Medulla oblongata (tissue), 1 donor: ENCODE measurements at regions not wholly inside any gene's neighbourhood (a gene's known extent, or its start where the extent isn't known, plus 50 kb on each side); places are given as distances from the start of the nearest gene placed in this dataset.
"Not testable (repeated sequence)": the region's sequence is repeated elsewhere in the genome, so short reads cannot be mapped to it uniquely, and the experiment has no call there.

Experiments
- DNase-seq: peaks from one replicate; pipeline ENCODE4 v3.0.0-alpha.2; 2015; ENCODE audit errors: extremely low spot score

DNA sequence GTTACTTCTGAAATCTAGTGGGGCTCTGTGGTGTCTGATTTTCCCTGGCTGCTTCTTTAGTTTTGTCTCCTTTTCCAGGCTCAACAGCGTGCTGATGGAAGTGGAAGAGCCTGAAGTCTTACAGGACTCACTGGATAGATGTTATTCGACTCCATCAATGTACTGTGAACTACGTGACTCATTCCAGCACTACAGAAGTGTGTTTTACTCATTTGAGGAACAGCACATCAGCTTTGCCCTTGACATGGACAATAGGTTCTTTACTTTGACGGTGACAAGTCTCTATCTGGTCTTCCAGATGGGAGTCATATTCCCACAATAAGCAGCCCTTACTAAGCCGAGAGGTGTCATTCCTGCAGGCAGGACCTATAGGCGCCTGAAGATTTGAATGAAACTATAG lies 51.1 kb downstream of the NBPF8 start:
- not testable (repeated sequence) for DNase-seq

DNA sequence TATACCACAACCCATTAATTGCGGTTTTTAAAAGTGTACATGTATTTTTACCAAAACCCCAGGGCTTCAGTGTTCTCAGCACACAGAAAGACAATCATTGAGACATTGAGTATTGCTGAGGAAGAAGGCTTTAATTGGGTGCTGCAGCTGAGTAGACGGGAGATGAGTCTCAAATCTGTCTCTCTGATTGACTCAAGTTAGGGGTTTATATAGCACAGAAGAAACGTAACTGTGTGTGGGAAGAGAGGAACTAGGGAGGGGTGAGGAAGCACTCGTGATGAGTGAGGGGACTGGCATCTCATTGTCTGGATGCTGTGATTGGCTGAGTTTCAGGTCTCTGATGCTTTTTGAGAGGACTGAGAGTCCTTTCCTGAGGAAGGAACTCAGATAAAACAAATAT lies 62.8 kb downstream of the NBPF8 start:
- DNase-seq, result not testable (repeated sequence)

DNA sequence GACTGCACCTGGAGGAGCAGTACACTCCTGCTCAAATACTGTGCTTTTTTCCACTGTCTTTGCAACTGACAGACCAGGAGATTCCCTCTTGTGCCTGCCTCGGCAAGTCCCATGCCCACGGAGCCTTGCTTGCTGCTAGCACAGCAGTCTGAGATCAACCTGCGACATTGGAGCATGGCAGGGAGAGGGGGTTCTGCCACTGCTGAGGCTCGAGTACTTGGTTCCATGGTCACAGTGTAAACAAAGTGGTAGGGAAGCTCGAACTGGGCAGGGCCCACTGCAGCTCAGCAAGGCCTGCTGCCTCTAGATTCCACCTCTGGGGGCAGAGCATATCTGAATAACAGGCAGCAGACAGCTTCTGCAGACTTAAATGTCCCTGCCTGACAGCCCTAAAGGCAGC lies 63.6 kb downstream of the NBPF8 start:
- DNase-seq, result not testable (repeated sequence)

DNA sequence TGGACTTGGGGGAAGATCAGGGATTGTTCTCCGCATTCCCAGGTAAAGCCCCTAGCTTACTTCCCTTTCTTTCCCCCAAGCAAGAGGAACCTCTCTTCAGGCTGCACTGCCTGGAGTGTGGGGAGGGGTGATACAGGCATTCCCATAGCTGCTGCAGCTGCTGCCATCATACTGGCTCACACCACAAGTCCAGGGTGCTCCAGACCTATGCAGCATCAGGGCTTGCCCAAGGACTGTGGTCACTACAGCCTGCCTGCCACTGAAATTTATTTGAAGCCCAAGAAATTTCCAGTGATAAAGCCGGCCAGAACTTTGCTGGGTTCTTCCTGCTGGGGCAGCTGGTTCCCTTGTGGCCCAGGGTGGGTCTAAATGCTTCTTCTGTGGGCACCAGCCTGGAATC lies 72.7 kb downstream of the NBPF8 start:
- not testable (repeated sequence) for DNase-seq

DNA sequence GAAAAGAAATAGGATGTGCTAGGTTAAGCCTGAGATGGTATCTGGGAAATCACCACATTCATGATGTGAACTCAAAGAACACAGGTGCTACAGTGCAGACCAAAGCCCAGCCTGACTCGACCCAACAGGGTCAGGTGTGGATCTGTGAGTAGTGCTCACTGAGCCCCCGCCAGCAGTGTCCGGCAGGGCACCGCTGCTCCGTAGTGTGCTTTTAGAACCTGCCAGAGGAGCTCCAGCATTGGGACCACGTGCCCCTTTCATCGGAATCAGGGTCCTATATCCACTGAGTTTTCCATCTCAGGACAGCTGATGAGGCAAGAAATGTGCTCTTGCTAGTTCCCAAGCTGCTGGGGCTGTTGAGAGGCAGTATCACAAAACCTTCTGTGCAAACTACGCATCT lies 74.4 kb downstream of the NBPF8 start:
- DNase-seq, result not testable (repeated sequence)

DNA sequence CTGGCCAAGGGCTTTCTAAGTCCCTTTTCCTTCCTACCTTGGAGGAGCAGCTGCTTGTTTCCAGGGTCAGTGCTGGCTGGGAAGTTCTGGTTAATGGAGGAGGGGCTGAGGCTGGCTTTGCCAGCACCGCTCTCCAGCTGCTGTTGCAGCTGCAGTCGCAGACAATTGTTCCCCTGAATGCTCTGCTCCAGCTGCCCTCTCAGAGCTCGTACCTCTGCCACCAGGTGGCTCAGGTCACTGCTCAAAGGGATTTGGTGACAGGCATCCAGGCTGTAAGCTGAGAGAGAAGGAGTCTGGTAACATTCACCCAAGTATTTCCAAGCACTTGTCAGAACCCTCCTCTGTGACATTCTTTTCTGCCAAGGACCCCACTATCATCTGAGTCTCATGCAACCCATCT lies 82.3 kb downstream of the NBPF8 start:
- not testable (repeated sequence) for DNase-seq

DNA sequence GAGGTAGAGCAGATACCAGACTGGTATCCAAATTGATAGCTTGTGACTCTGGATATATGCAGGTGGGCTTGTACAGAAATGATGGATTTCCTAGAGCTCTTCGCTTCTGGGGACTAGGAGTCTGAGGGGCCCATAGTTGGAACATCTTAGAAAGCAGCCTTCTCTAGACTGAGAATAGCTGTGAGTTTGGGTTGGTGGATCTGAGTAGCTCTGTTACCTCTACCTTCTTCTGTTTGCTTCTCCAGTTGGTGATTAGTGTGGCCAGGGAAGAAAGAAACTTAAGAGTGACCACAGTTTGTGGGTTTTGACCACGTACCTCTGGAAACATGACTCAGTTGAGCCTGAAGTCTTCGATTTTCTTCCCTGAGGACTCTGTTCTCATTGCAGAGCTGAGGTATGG lies 88.4 kb downstream of the NBPF8 start:
- not testable (repeated sequence) for DNase-seq

DNA sequence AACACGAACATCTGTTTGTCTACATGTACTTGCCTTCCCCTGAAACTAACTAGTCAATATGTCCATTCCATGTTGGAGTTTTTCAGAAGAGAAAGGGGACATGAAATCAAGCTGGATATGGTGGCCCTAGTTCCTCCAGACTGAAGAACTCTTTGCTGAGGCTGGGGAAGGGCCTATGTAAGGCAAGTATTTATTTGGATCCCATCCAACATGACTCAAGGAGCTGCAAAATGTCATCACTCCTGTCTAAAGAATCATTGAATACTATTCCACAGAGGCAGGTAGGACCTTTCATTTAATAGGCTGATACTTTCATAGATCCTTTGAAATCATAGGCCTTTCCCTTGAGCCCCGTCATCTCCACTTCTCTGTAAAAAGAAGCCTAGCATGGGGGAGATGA lies 91.5 kb downstream of the NBPF8 start:
- not testable (repeated sequence) for DNase-seq

DNA sequence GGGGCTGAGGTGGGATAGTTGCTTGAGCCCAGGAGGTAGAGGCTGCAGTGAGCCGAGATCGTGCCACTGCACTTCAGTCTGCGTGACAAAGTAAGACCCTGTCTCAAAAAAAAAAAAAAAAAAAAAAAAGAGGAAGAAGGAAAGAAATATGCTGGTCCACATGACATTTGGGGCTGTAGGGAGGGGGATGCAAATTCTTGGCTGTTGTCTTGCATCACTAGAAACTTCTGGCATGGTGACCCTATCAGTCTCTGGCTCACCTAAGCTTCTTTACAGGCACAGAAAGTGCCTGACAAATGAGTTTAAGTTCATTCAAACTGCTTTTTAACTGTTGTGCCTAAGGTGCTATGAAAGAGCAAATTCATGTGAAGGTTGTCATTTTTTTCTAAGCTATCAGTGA lies 93.5 kb downstream of the NBPF8 start:
- DNase-seq, result not testable (repeated sequence)

DNA sequence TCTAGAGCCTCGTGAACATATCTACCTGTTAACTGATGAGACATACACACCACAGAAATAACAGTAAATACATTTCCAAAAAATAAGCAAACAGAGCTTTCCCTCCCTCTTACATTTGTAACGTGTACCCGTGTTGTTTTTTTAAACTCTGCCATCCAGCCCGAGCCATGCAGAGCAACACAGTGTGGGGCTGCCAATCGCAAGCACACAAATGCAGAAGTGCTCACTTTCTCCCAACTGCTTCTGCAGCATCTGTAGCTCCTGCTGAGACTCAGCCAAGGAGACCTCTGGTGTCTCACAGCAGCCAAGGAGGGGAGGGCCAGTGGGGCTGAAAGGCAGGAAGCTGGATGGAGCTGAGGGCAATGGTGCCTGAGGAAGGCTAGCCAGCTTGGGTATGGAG lies 94.4 kb downstream of the NBPF8 start:
- not testable (repeated sequence) for DNase-seq

DNA sequence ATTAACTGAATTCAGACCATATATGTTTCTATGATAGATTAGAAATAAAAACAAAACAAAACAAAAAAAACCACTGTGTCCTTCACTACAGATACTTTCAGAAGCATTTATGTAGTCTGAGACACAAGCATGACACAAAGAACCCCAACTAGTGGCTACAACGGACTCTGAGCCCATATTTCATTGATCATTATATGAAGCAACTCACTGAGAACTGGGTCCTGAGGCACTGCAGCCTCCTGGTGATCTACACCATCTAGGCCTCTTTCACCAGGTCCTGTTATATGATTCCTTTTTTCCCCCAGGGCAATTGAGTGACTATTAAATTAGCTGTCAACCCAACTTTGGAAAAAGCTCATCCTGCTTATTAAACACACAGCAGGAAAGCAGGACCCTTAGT lies 98.3 kb downstream of the NBPF8 start:
- not testable (repeated sequence) for DNase-seq

DNA sequence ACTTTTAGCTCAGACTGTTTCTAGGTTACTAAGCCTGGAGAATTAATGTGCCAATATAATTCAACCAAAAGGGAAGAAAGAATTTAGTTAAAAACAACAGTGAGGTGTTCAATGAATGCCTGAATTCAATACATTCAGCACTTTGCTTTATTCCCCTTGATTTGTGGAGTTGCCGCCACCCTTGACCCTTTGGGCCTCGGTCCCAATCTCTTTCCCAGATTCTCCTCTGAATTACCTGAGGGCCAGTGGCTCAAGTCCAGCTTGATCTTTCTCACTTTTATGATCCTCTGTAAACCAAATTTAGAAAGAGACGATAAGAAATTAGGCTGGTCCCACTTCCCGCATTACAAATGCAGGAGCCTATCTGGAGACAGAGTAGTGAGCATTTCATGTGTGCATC lies 98.7 kb downstream of the NBPF8 start:
- not testable (repeated sequence) for DNase-seq

DNA sequence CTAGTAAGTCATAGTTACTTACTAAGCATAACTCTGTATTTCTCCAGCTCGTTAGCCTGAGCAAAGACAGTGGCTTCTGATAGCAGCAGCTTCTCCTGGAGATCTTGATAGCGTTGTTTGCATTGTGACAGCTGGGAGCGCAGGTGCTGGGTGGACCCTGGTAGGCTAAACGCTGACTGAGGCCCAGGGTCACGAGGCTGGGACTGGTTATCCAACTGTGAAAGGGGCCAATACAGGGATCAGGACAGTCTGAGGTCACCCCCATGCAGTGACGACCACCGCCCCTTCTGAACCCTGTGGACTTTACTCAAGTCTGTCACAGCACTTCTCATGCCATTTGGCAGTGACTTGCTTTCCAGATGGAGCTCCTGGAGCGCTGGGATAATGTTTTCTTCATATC lies 104.4 kb downstream of the NBPF8 start:
- DNase-seq, result not testable (repeated sequence)

DNA sequence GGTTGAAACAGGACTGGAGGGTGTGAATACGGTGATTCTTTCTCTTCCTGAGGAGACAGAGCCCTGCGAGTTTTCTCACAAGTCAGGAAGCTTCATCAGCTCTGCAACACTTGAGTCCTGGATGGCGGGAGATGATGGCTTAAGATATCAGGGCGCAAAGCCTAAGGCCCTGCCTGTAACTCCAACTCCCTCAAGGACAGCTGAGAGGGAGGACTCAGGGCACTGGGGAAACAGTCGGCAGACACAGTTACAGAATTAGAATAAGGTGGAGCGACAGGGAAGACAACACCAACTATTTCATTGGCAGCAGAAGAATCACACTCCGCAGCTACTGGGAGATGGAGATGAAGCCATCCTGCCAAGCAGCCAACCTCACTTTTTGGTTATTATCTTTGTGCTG lies 109.6 kb downstream of the NBPF8 start:
- not testable (repeated sequence) for DNase-seq

DNA sequence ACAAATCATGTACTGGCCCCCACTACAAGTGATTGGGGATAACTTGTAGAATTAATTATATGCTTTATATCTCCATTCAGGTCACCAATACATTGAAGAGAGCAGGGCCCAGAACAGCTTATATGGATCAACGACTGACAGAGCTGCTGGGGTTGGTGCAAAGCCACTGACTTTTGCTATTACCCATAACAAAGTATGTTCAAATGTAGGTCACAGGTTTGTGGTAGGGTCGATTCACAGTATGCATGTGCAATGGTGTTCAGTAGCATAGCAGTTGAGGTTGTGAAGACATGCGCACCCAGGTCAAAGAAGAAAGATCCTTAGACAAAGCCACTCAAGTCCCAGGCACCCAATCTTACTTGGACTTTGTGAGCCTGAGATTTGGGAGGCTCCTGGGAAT lies 110.6 kb downstream of the NBPF8 start:
- DNase-seq, result not testable (repeated sequence)

DNA sequence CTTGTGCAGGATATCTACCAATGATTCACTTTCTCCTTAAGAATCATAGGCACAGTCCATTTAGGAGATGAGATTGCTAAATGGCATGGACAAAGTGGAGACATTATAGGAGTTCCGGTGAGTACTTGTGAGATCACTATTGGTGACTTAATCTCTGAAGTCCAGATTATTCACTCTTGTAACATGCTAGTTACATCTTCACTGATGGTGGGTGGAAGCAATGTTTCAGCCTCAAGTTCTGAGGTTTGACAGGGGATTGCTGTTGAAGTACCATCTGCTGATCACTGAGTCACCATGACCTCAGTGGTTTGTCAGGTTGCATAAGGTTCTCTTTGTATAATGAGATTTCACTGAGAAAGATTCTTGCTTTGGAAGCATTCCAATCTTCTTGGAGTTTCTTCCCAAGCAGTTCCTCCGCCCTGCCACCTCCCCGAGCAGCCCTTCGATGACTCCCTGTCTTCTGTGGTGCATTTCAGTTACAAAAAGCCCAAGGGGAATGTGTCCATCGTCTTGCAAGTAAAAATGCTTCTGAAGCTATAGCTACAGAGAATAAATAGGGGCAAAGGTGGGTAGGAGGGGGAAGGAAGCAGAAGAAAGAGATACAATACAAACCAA lies 114.7 kb downstream of the NBPF8 start:
- not testable (repeated sequence) for DNase-seq

DNA sequence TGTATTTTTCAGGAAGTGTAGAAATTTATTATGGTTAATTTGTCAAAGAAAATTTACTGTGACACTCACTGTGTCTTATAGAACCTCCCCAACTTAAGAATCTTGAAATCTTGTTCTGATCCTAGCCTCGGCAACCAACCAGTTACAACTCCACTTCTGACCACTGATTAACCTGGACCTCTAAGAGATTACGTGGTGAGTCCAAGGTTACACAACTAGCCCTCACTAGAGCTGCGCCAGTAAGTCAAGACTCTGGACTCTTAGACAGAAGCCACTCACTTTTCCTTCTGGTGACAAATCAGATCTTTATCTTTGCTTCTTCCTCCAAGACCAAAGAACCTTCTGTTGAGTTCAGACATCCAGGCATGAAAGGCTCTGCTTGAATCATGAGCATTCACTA lies 116.6 kb downstream of the NBPF8 start:
- not testable (repeated sequence) for DNase-seq

DNA sequence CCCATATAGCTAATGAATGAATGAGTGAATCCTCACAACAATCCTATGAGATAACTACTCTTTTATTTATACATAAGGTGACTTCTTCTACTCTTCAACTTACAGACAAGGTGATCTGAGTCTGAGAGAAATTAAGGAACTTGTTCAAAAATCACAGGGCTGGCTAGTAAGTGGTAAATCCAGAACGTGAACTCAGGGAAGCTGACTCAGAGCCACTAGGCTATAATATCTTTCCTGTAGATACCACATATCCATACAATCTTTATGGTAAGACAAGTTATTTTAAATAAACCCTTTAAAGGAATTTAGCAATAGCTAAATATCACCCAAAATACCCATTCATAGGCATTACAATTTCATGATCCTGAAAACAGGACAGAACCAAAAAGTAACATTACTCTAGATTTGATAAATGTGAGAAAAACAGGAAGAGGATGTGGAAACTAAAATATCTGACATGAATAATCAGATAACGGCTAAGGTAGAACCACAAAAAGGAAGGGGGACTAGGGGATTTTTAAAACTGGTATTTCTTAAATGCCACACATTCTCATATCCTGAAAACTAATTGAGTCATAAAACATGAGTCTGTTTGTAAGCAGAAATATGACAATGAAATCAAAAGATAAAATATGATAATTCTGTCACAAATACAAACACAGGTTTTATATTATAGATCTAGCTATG lies 119.7 kb downstream of the NBPF8 start:
- not testable (repeated sequence) for DNase-seq

DNA sequence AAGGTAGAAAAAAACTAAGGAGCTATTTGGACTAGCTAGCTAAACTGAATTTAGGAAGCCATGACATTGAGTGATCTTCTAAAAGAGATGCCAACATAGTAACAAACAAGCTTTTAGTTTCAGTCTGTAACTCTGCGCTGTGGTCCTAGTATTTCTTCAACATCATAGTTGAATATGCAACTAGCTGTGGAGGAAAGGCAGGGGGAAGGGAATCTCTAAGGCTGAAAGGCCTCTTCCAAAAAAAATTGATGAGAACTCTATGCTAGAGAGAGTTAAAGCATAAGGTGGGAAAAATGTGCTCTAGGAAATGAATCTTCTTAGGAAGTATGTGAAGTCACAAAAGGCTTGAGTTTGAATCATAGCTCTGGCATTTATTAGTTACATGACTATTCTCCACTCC lies 120.2 kb downstream of the NBPF8 start:
- not testable (repeated sequence) for DNase-seq

DNA sequence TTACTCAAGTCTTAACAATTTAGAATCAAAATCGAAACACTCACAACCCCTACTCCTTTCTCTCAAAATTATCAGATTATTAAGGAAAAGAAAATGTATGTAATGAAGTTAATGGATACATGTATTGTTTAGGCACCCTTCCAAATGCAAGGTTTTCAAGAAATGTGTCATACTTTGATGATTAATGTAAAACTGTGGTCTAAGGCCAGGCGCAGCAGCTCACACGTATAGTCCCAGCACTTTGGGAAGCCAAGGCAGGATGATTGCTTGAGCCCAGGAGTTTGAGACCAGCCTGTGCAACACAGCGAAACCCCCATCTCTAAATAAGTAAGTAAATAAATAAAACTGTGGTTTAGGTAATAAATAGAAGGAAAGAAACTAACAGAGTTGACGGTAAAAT lies 126.6 kb downstream of the NBPF8 start:
- not testable (repeated sequence) for DNase-seq

DNA sequence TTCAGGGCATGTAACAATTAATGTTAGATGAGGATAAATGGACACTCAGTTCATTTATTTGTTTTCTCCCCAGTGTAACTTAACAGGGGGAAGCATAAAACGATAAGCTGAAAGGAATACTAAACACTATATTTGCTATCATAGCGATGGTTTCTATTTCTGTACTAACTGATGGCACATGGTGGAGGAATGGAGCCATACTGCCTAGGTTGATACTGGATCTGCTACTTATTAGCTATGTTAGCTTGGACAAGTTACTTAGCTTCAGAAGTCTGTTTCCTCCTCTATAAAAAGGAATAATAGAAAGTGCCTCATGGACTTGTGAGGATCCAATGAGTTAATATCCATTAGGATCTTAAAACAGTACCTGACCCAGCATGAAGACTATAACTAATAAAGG lies 127.5 kb downstream of the NBPF8 start:
- not testable (repeated sequence) for DNase-seq

DNA sequence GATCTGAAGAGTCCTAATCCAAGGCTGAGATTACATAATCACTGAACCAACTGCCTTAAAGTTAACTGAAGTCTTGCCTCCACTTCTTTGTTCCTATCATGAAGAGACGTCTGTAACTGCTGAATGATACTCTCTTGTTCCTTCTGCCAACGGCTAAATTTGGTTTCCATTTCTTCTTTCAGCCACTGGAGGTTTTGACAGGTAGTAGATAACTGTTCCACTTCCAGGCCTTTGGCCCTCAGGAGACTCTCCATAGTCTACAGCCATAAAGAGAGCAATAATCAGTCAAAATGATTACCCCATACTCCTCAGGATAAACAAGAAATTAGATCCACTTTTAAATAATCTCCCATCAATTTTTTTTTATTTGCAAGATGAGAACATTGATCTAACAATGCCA lies 128.1 kb downstream of the NBPF8 start:
- not testable (repeated sequence) for DNase-seq

DNA sequence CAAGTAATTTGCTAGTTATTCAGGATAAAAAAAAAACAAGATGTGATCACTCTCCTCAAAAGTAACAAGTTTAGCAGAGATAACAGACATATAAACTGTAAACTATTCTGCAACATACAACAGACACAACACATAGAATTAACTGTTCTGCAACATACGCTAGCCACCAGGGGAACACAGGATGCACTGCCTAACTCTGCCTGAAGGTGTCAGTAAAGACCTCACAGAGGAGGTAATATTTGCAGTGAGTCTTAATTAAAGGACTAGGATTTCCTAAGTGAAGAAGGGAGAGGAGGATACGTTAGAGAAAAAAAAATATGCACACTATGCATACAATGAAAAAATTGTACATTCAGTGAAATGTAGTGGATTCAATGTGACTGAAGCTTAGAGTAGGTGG lies 129.6 kb downstream of the NBPF8 start:
- not testable (repeated sequence) for DNase-seq
